PC-9 (cell line): ENCODE measurements at regions not wholly inside any gene's neighbourhood (a gene's known extent, or its start where the extent isn't known, plus 50 kb on each side); places are given as distances from the start of the nearest gene placed in this dataset.

Experiments
- CTCF ChIP-seq: fragments of 200-600 bp; sonication (generic); conservative IDR thresholded peaks from 2 replicates; pipeline ENCODE4 v1.6.1; 2017; ENCODE audit warnings: mixed run types, antibody characterized with exemption, mild to moderate bottlenecking, moderate library complexity
- EZH2 ChIP-seq: fragments of 200-600 bp; sonication (generic); IDR thresholded peaks from 2 replicates; pipeline ENCODE4 v1.8.0; 2017; ENCODE audit warnings: antibody characterized with exemption, low read depth

GRCh38 chr2:13480057-13480456, 763.3 kb downstream of the TRIB2 start:
- TF ChIP-seq CTCF (no peak), EZH2 (no peak)
